Activated CD4-positive, CD25-positive, alpha-beta regulatory T cell treated with anti-CD3 and anti-CD28 coated beads, Interleukin-2, amount 50 U/mL, for 16 hours (primary cell): ENCODE measurements at regions not wholly inside any gene's neighbourhood (a gene's known extent, or its start where the extent isn't known, plus 50 kb on each side); places are given as distances from the start of the nearest gene placed in this dataset.

ENCODE experiments used
- DNase-seq: peaks from one replicate; pipeline ENCODE4 v3.0.0-alpha.2; 2020; ENCODE audit warnings: low read depth, low spot score

GRCh38 chr1:42096554-42096953 is 56.7 kb upstream of the GUCA2B start:
- DNase-seq: no peak

GRCh38 chr1:42089246-42089645 is 64.0 kb upstream of the GUCA2B start:
- DNase-seq: no peak

- no peak for DNase-seq
Observed at GRCh38 chr1:42086146-42086545, 67.1 kb upstream of the GUCA2B start.

- no peak for DNase-seq
Observed at GRCh38 chr1:42085596-42085995, 67.6 kb upstream of the GUCA2B start.

GRCh38 chr1:42081475-42081874 is 71.7 kb upstream of the GUCA2B start:
- no peak for DNase-seq

- no peak for DNase-seq
Observed at GRCh38 chr1:42075179-42075578, 78.0 kb upstream of the GUCA2B start.

GRCh38 chr1:42070996-42071395 is 82.2 kb upstream of the GUCA2B start:
- DNase-seq: no peak

- no peak for DNase-seq
Observed at GRCh38 chr1:42057800-42058199, 95.4 kb upstream of the GUCA2B start.

GRCh38 chr1:42056460-42056859 is 96.8 kb upstream of the GUCA2B start:
- DNase-seq: no peak

- no peak for DNase-seq
Observed at GRCh38 chr1:42055061-42055460, 98.1 kb upstream of the GUCA2B start.

- no peak for DNase-seq
Observed at GRCh38 chr1:42052072-42052699, 101.0 kb upstream of the GUCA2B start.

GRCh38 chr1:42047508-42047880 is 105.7 kb upstream of the GUCA2B start:
- DNase-seq: no peak

- no peak for DNase-seq
Observed at GRCh38 chr1:42046761-42047507, 106.3 kb upstream of the GUCA2B start.

- no peak for DNase-seq
Observed at GRCh38 chr1:42044346-42044745, 108.9 kb upstream of the GUCA2B start.

- DNase-seq: no peak
Observed at GRCh38 chr1:42043811-42044210, 109.4 kb upstream of the GUCA2B start.

- DNase-seq: no peak
Observed at GRCh38 chr1:42043182-42043581, 110.0 kb upstream of the GUCA2B start.

- DNase-seq: no peak
Observed at GRCh38 chr1:42041031-42041430, 112.2 kb upstream of the GUCA2B start.

- no peak for DNase-seq
Observed at GRCh38 chr1:42040159-42040558, 113.1 kb upstream of the GUCA2B start.

- no peak for DNase-seq
Observed at GRCh38 chr1:42038261-42038660, 114.9 kb upstream of the GUCA2B start.

GRCh38 chr1:42037586-42037985 is 115.6 kb upstream of the GUCA2B start:
- DNase-seq: no peak

GRCh38 chr1:42037161-42037560 is 116.0 kb upstream of the GUCA2B start:
- no peak for DNase-seq

GRCh38 chr1:42035830-42036604 is 117.2 kb upstream of the GUCA2B start:
- DNase-seq: peak; percentile 93
